Mononuclear cell (primary cell): ENCODE measurements at regions not wholly inside any gene's neighbourhood (a gene's known extent, or its start where the extent isn't known, plus 50 kb on each side); places are given as distances from the start of the nearest gene placed in this dataset.

Experiments used
- H3K27me3 ChIP-seq: 2 replicates; pipeline ENCODE4 v1.6.0; 2011; ENCODE audit warnings: low read length, control low read depth; ENCODE audit not compliant: insufficient read depth
- H3K4me1 ChIP-seq: 2 replicates; pipeline ENCODE4 v1.5.1; 2011; ENCODE audit warnings: mild to moderate bottlenecking, low read length, control low read depth; ENCODE audit not compliant: insufficient read depth
- H3K4me3 ChIP-seq: 2 replicates; pipeline ENCODE4 v1.5.1; 2011; ENCODE audit warnings: mild to moderate bottlenecking, low read length, moderate library complexity
- H3K9me3 ChIP-seq: 2 replicates; pipeline ENCODE4 v1.5.1; 2011; ENCODE audit warnings: low read depth, mild to moderate bottlenecking, control low read depth, low read length

DNA sequence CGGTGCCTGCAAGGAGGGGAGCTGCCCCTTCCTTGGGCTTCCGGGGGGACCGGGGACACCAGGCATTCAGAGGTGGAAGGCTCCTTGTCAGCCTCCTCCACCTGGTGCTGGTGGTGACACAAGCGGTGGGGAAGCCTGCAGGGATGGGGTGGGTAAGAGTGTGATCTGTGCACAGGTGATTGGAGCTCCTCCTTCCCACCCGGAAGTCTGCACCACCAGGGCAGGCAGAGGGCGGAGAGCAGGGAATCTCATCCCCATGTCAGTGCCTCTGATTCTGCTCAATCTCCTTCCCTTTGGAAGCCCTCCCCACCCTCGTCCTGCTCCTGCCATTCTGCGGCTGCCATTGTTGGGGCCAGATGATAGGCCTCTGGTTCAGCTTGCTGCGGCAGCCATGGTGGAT is 238.1 kb upstream of the CRY1 start:
- Histone ChIP-seq H3K4me3 (no peak overlapping the region), H3K27me3 (no peaks in the 10 kb centered on the region), H3K4me1 (peaks cover 29% of the 10 kb centered on the region), H3K9me3 (no peaks in the 10 kb centered on the region)

DNA sequence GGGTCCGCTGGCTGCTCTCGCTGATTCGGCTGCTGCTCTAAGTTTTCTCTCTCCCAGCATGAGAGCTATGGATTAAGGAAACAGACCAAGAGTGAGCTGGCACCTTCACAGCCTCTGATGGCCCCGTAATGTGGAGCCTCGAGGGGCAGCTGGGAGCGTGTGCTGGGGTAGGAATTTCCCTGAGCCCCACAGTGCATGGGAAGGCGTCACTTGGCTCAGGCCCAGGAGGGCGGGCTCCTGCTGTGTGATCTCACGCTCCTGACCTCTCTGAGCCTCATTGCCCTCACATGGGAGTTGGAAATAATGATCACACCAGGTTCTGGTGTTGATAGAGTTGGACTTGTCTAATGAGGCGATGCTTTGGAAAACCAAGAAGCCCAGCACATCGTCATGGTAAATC is 238.6 kb upstream of the CRY1 start:
- no peaks in the 10 kb centered on the region for H3K27me3 ChIP-seq
- H3K4me3 ChIP-seq: no peak overlapping the region
- H3K9me3 ChIP-seq: no peaks in the 10 kb centered on the region
- peaks cover 30% of the 10 kb centered on the region for H3K4me1 ChIP-seq

DNA sequence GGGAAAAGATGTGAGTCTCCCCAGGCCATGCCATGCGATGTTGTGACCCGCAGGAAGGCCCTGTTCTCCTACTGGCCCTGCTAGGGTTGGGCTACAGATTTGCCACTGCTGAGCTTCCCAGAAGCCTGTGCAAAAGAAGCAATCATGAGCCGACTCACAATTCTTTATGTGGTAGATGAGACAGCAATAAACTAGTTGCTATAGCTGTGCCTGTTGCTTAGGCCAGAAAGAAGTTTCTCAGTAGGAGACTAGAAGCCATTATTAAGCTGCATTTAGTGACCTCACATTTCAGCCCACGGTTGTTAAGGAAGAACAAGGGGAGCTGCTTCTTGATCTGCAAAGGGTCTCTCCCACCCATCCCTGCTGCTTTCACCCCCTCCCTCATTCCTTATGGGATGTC is 239.4 kb upstream of the CRY1 start:
- Histone ChIP-seq H3K9me3 (no peaks in the 10 kb centered on the region), H3K27me3 (no peaks in the 10 kb centered on the region), H3K4me3 (no peak overlapping the region), H3K4me1 (peaks cover 33% of the 10 kb centered on the region)

DNA sequence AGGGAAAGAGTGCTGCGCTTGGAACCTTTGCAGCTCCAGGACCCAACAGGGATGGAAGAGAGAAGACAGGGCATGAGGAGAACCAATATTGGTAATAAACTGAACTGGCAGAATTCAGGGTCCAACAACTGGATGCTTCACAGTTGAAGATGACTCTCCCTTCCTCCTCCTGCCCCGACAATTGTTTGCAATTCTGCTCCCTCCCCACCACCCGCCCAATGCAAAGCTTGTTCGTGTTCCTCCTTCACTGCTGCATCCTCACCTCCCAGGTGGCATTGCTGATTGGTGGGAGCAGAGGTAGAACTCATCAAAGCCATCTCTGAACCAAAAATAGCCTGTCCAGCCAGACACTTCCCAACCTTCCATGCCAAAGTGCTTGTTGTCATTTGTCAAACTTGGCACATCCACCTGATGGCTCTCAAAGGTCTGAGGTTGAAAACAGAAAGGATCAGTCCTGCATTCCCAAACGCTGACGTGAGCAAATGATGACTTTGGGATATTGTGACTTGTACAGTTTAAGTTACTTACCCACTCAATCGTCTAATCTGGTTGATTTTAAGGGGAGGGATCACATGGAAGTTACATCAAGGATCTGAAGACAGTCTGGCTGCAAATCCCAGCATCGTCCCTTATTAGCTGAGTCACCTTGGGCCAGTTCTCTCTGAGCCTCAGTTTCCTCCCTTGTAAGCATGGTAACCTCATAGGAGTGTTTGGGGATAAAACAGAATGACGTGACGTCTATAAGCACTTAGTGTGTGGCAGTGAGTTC is 242.6 kb upstream of the CRY1 start:
- peaks cover 6% of the 10 kb centered on the region for H3K4me1 ChIP-seq
- no peaks in the 10 kb centered on the region for H3K9me3 ChIP-seq
- no peak overlapping the region for H3K4me3 ChIP-seq
- no peaks in the 10 kb centered on the region for H3K27me3 ChIP-seq

DNA sequence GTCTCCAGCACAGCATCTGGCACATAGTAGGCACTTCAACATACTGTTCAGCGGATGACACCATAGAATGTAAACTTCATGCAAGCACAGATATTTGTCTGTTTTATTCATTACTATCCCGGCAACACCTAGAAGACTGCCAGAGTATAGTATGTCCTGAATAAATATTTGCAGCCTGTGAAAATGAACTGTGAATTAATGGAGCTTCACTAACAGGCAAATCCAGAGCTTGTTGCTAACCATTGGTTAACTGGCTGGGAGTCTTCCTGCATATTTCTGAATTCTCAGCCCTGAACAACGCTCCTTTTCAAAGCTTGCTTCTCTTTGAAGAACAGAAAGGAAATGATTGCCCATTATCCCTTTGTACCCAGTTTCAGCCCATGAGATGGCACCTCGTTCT is 243.3 kb upstream of the CRY1 start:
- Histone ChIP-seq H3K4me1 (peaks cover 6% of the 10 kb centered on the region), H3K9me3 (no peaks in the 10 kb centered on the region), H3K27me3 (no peaks in the 10 kb centered on the region), H3K4me3 (no peak overlapping the region)

DNA sequence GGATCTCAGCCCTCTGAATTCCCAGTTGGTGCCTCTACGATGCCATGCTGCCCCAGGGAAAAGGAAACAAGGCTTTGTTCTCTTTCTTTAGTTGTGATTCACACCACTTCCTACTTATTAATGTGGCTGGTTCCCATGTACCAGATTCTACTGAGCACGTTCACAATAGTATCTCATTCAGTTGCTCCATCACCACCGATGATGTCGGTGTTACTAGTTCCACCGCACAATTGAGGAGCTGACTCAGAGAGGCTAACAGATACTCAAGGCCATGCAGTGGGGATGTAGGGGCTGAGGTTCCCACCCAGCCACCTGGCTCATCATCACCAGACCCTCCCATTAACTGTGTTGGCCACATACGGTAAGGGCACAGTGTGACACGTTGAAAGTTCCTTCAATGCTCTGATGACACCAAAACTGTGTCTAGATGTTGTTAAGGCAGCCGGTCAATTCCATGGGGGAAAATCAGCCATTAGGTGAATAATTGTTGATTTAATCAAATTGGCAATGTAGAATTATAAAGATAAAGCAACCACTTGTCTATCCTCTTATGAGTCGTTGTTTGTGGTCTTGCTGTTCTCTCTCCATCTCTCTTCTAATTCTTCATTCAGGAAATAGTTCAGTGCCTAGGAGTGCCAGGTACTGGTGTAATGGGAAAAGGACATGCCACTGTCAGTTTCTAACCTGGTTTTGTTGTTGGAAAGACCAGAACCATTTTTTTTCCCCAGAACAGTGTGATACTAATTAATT is 244.2 kb upstream of the CRY1 start:
- Histone ChIP-seq H3K27me3 (no peaks in the 10 kb centered on the region), H3K4me1 (peaks cover 6% of the 10 kb centered on the region), H3K4me3 (no peak overlapping the region), H3K9me3 (no peaks in the 10 kb centered on the region)

DNA sequence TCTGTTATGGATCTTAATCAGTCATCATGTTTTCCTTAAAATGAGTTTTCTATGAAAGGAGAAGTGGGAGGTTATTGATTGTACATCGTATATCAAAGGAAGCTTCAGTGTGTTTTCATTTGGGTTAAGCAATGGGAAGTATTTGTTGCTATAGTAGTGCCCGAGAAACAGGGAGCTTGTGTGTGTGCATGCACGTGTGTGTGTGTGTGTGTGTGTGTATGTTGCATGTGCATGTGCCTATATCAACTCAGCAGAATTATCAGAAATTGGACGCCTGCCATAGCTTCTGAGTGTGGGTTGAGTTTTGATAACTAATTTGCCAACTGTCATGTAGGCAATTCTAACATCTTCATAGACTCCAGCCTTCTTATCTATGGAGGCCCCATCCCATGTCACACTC is 246.1 kb upstream of the CRY1 start:
- H3K27me3 ChIP-seq: no peaks in the 10 kb centered on the region
- H3K4me1 ChIP-seq: peaks cover 6% of the 10 kb centered on the region
- no peaks in the 10 kb centered on the region for H3K9me3 ChIP-seq
- no peak overlapping the region for H3K4me3 ChIP-seq

DNA sequence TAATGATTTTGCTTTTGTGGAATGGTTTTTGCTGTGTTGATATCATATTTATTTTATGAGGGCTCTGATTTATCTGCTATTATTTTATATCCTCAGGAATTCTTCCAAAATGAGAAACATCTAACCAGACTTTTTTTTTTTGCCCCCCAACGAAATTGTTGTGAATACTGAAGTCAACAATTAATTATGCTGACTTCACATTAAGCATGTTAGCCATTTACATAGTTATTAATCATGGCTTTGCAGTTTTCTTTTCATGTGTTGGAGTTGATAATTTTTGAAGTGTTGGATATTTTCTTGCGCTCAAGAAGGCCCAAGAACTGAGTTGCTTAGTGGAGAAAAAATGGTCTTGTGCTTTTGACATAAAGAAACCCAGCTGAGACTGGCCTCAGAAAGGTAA is 246.6 kb upstream of the CRY1 start:
- Histone ChIP-seq H3K27me3 (no peaks in the 10 kb centered on the region), H3K4me3 (no peak overlapping the region), H3K4me1 (peaks cover 6% of the 10 kb centered on the region), H3K9me3 (no peaks in the 10 kb centered on the region)

DNA sequence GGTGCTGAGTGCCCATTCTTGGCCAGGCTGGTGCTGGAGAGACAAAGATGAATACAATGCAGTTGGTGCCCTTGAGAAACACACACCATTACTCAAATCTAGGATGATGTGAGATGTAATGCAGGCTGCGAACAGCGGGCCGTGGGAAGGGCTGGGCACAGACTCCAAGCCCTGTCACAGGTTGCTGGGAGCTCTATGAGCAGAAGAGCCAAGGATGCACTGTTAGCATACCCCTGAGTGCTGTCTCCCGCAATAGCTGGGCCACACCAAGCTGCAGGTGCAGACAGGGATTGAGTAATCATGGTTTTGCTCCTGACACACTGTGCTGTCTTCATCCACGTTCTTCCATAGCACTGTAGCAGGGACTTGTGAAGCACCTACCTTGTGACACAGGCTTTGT is 247.5 kb upstream of the CRY1 start:
- Histone ChIP-seq H3K9me3 (no peaks in the 10 kb centered on the region), H3K27me3 (no peaks in the 10 kb centered on the region), H3K4me1 (peaks cover 6% of the 10 kb centered on the region), H3K4me3 (no peak overlapping the region)

DNA sequence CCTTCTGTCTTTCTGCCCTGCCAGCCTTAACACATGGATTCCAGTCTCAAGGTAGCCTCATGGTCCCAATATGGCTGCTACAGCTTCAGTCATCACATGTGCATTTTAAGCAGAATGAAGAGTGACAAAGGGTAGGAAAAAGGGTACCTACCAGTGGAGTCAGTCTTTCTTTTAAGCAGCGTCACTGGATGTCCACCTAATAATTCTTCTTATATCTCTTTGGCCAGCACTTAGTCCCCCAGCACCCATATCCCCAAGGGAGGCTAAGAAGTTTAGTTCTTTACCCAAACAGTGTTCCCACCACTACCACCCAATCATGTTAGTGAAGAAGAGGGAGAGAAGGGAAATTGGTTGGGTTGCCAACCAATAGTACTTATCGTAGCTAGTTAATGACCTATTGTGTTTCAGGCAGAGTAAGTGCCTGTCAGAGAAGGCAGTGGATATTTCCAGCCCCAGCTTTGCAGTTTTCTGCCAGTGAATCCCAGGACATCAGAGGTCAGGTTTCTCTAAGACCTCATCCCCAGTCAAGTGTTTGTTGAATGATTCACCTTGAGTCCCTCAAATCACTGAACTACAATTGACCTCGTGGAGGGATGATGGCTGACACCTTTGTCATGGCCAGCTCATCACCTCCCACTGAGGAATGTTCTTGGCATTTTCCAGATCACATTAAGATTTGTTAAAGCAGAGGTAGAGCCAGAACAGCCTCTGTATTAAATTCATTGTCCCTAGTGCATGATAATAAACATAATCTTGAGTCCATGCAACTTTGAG is 250.9 kb upstream of the CRY1 start:
- Histone ChIP-seq H3K4me3 (no peak overlapping the region), H3K9me3 (no peaks in the 10 kb centered on the region)

DNA sequence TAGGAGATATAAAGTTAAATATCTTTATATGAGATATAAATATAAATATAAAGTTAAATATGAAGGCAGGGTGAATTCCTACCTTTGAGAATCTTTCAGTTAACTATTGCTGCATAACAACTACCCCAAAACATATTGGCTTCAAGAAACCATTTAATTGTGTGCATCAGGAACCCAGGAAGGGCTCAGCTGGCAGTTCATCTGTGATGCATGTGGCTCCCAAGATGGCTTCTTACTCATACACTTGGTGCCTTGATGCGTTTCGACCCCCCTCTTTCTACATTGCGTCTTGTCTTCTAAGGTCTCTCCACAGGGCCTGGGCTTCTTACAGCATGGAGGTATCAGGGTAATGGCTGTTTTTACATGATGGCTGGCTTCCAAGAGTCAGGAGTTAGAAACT is 253.9 kb upstream of the CRY1 start:
- Histone ChIP-seq H3K4me1 (peaks cover 10% of the 10 kb centered on the region), H3K4me3 (no peak overlapping the region), H3K27me3 (no peaks in the 10 kb centered on the region), H3K9me3 (no peaks in the 10 kb centered on the region)

More for the DNA sequence above, 250.9 kb upstream of the CRY1 start:
- Histone ChIP-seq H3K27me3 (no peaks in the 10 kb centered on the region), H3K4me1 (no peaks in the 10 kb centered on the region)

DNA sequence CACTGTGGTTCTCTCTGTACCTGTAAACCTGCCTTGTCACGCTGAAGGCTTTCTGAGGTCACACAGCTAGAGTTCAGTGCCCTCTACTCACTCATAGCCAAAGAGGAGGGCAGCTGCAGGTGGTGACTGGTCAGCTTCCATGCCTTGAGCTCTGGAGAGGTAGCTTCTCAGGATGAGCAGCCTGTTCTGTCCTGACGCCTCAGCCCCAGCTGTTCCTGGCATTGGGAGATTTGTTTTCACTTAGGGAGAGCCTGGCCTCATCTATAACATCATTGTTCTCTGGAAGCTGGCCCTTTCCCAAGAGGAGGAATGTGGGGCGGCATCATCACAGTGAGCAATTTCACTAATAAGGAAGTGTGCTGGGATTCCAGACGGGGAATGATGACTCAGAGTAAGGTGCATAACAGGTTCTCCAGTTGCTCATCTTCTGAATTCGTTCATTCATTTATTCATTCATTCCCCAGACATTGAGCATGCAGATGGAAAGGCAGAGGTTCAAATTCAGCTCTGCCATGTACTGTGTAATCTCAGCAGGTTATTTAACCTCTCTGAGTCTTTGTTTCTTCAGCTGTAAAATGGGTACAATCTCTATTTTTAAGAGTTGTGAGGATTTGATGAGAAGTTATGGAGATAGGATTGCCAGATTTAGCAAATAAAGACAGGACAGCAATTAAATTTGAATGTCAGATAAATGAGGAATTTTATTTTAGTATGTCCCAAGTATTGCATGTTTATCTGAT is 255.8 kb upstream of the CRY1 start:
- H3K4me3 ChIP-seq: no peak overlapping the region
- H3K27me3 ChIP-seq: no peaks in the 10 kb centered on the region
- peaks cover 22% of the 10 kb centered on the region for H3K4me1 ChIP-seq
- H3K9me3 ChIP-seq: no peaks in the 10 kb centered on the region

DNA sequence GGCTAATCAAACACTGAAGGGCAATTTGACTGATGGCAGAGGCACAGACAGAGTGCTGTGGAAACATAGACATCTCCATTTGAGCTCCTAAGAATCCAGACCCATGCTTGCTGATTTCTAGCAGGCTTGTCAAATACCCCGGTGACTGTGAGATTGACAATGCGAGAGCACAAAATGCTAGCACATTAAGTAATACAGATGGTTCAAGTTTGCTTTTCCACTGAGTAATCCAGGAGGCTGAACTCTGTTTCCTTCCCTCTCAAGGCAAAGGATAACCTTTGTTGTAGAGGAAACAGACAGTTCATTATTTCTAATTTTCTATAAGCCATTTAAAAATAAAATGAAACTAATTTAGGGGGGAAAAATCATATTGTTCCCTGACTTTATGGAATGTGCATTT is 256.5 kb upstream of the CRY1 start:
- no peak overlapping the region for H3K4me3 ChIP-seq
- H3K9me3 ChIP-seq: no peaks in the 10 kb centered on the region
- peaks cover 22% of the 10 kb centered on the region for H3K4me1 ChIP-seq
- no peaks in the 10 kb centered on the region for H3K27me3 ChIP-seq

DNA sequence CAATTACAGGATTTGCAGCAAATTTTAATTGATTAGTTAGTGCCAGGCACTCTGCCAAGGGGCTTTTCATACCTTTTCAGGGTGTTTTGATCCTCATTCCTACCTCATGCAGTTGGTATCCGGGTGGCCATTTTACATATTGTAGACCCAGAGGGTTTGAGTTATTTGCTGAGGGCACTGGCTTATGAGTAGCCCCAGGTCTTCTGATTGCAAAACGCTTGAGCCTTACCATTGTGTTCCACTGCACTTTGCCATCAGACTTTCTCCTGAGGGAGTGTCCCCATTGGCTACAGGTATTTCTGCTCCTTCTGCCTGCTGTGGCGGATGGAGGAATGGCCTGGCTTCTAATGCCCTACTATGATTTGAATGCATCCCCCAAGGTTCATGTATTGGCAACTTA is 257.8 kb upstream of the CRY1 start:
- Histone ChIP-seq H3K27me3 (no peaks in the 10 kb centered on the region), H3K9me3 (no peaks in the 10 kb centered on the region), H3K4me1 (peaks cover 22% of the 10 kb centered on the region), H3K4me3 (no peak overlapping the region)

DNA sequence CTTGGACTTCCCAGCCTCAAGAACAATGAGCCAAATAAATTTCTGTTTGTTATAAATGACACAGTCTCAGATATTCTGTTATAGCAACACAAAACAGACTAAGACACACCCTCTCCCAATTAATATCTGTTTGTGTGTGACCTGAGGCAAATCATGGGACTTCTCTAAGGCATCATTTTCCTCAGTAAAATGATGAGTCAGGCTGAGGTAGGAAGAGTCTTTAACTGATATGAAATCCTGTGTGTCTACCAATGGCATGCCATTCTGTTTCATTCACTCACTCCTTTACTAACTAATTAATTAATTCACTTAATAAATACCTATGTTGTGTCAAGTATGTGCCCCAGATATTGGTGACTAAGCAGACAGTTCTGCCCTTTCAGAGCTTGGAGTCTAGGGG is 258.4 kb upstream of the CRY1 start:
- H3K27me3 ChIP-seq: no peaks in the 10 kb centered on the region
- peaks cover 22% of the 10 kb centered on the region for H3K4me1 ChIP-seq
- no peaks in the 10 kb centered on the region for H3K9me3 ChIP-seq
- no peak overlapping the region for H3K4me3 ChIP-seq
